HAP-1 (cell line): ENCODE measurements at regions not wholly inside any gene's neighbourhood (a gene's known extent, or its start where the extent isn't known, plus 50 kb on each side); places are given as distances from the start of the nearest gene placed in this dataset.
"Not testable (repeated sequence)": the region's sequence is repeated elsewhere in the genome, so short reads cannot be mapped to it uniquely, and the experiment has no call there.

Source experiments
- DNase-seq, 2 experiments: peaks; one replicate each; pipeline ENCODE4 v3.0.0-alpha.2; 2016 to 2020; ENCODE audit warnings: low spot score in 2 of 2
- H3K27me3 ChIP-seq: fragments of 250-450 bp; sonication (Bioruptor Pico); 2 replicates; pipeline ENCODE4 v1.5.1; 2020; ENCODE audit warnings: low read depth, mild to moderate bottlenecking, moderate library complexity
- H3K36me3 ChIP-seq: fragments of 250-450 bp; sonication (Bioruptor Pico); replicated peaks from 2 replicates; pipeline ENCODE4 v1.5.1; 2020; ENCODE audit warnings: mild to moderate bottlenecking
- H3K4me1 ChIP-seq: fragments of 250-450 bp; sonication (Bioruptor Pico); 2 replicates; pipeline ENCODE4 v1.5.1; 2020; ENCODE audit warnings: mild to moderate bottlenecking
- H3K4me3 ChIP-seq: fragments of 250-450 bp; sonication (Bioruptor Pico); 2 replicates; pipeline ENCODE4 v1.5.1; 2020; ENCODE audit warnings: mild to moderate bottlenecking, moderate library complexity
- H3K9me3 ChIP-seq: fragments of 250-450 bp; sonication (Bioruptor Pico); 2 replicates; pipeline ENCODE4 v1.5.1; 2020; ENCODE audit warnings: mild to moderate bottlenecking, moderate library complexity
- in situ Hi-C: fragments of 300-500 bp; cut with MboI; formaldehyde crosslinking; loops from 3 replicates; pipeline ENCODE4 v1.14.3; 2020; ENCODE audit warnings: low sequenced_read_pairs, inconsistent platforms, mixed read lengths

DNA sequence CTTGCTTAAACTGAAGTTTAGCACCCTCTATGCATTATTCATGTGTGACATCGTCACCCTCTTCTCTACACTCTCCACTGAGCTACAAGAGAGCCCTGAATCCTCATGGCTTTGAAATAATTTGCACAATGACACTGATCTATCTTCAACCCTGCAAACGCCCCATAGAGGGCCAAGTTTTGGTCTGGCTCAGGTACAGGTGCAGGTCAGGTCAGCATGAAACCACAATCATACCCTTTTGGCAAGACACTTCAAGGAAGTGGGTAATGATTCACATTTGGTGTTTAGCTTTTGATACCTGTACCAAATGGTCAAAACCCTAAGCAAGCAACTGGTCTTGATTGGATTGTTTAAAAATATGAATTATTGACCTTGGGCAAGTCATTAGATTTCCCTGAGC, 122.2 kb upstream of the CADM1 start:
- DNase-seq, result no peak
- H3K9me3 ChIP-seq, result no peaks in the 10 kb centered on the region
- H3K4me1 ChIP-seq, result no peaks in the 10 kb centered on the region
- H3K4me3 ChIP-seq, result no peak overlapping the region
- in situ Hi-C loops, result no loop called here
- no peaks in the 10 kb centered on the region for H3K36me3 ChIP-seq
- no peaks in the 10 kb centered on the region for H3K27me3 ChIP-seq

DNA sequence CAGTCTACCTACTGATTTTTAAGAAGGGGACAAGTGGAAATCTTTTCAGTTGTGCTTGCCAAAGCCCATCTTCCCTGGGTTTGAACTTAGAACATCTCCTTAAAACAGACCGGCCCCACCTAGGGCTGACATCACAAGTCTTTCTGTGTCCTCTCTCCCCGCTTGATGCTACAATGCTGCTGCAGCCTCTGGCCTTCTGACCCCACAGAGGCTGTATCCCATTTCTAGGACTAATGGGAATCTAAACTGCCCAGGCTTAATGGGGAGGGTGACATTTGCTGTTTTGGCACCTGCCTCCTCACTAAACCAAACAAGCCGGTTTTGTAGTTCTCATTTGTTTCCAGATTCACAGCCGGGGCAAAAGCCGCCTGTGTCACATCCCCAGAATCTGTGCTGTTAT, 121.3 kb upstream of the CADM1 start:
- H3K36me3 ChIP-seq, result no peaks in the 10 kb centered on the region
- no peak overlapping the region for H3K4me3 ChIP-seq
- no peaks in the 10 kb centered on the region for H3K27me3 ChIP-seq
- in situ Hi-C loops, result no loop called here
- H3K4me1 ChIP-seq, result no peaks in the 10 kb centered on the region
- no peaks in the 10 kb centered on the region for H3K9me3 ChIP-seq
- no peak for DNase-seq

DNA sequence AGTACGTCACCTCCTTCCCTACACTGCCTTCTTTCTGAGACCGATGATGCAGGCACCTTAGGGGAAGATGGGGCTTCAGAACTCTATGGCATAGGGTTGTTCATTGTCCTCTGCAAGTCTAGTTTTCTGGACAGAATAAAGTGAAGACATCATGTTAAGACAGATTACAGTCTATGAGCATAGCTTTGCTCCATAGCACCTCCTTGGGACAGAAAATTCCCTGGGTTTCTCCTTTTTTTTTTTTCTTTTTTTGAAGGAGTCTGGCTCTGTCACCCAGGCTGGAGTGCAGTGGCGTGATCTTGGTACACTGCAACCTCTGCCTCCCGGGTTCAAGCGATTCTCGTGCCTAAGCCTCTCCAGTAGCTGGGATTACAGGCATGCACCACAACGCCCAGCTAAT, 119.8 kb upstream of the CADM1 start:
- Histone ChIP-seq H3K36me3 (no peaks in the 10 kb centered on the region), H3K4me3 (no peak overlapping the region), H3K9me3 (no peaks in the 10 kb centered on the region), H3K27me3 (no peaks in the 10 kb centered on the region), H3K4me1 (no peaks in the 10 kb centered on the region)
- in situ Hi-C loops, result no loop called here
- no peak for DNase-seq

DNA sequence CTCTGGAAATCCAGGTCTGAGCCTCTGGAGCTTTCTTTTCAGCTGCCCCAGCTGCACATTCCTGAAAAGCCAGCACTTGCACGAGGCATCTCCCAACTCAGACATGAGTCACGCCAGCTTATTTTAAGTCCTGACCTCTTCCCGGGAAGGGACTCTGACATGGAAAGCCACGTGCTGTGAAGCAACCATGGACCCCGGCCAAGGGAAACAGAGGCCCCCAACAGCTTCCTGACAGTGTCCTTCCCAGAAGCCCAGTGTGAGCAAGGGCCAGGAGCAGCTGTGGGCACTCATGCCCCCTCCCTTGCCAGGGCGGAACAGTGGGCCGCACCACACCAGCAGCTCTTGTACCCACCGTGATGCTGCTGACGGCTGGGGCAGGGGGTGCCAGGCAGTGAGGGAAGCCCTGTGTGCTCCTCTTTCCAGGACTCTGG, 118.8 kb upstream of the CADM1 start:
- no peak for DNase-seq
- in situ Hi-C loops, result no loop called here
- Histone ChIP-seq H3K36me3 (no peaks in the 10 kb centered on the region), H3K27me3 (no peaks in the 10 kb centered on the region), H3K4me1 (no peaks in the 10 kb centered on the region), H3K9me3 (no peaks in the 10 kb centered on the region), H3K4me3 (no peak overlapping the region)

DNA sequence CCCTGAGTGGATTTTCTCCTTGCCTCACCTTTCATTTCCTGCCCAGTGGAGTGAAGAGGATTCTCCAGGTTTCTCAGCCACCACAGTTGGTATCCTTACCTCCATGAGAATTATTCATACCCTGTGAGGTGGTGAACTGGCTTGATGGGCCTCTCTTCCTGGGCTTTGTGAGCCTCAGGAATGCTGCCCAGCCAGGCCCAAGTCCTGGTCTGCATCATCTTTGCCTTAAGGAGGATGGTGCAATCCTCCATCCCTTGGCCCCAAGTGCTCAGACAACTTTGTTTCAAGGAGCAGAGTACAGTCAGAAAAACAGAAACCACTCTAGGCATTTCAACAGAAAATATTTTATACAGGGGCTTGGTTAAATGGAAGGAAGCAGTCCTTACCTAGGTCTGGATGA, 114.2 kb upstream of the CADM1 start:
- Histone ChIP-seq H3K9me3 (no peaks in the 10 kb centered on the region), H3K36me3 (no peaks in the 10 kb centered on the region), H3K4me1 (no peaks in the 10 kb centered on the region), H3K4me3 (no peak overlapping the region), H3K27me3 (no peaks in the 10 kb centered on the region)
- in situ Hi-C loops, result no loop called here
- no peak for DNase-seq

DNA sequence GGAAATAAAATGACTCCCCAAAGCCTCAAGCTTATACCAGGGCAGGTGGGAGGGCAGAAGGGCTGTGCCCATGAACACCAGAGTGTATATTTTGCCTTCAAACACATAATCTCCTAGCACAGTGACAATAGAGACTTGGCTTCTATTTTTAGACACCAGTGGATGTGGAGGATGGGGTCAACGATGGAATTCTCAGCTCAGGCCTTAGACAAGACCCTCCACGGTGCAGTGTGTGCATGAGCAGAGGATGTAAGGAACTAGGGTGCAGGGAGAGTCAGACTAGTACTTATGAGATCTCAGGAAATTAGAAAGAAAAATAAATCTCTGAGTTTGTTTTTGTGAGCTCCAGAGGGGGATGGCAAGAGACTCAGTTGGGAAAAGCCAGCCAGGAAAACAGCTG, 113.6 kb upstream of the CADM1 start:
- Histone ChIP-seq H3K27me3 (no peaks in the 10 kb centered on the region), H3K9me3 (no peaks in the 10 kb centered on the region), H3K36me3 (no peaks in the 10 kb centered on the region), H3K4me1 (no peaks in the 10 kb centered on the region), H3K4me3 (no peak overlapping the region)
- DNase-seq, result no peak
- in situ Hi-C loops, result no loop called here

DNA sequence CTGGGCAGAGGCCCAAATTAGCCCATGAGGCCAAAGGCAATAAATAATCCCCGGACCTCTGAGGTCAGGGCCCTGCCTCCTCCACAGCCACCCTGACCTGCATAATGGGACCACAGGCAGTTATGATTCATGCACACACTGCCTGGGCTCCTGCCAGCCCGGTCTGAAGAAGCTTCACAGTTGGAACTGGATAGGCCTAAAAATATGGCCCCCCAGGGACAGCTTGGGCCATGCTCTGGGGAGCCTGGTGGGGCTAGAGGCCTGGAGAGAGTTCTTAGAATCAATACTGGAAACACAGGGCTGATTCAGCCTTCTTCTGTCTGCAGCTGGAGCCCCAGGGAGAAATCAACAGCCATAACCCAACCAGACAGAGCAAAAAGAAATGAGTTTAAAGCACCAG, 112.8 kb upstream of the CADM1 start:
- Histone ChIP-seq H3K4me1 (no peaks in the 10 kb centered on the region), H3K9me3 (no peaks in the 10 kb centered on the region), H3K36me3 (no peaks in the 10 kb centered on the region), H3K4me3 (no peak overlapping the region), H3K27me3 (no peaks in the 10 kb centered on the region)
- DNase-seq, result no peak
- in situ Hi-C loops, result no loop called here

DNA sequence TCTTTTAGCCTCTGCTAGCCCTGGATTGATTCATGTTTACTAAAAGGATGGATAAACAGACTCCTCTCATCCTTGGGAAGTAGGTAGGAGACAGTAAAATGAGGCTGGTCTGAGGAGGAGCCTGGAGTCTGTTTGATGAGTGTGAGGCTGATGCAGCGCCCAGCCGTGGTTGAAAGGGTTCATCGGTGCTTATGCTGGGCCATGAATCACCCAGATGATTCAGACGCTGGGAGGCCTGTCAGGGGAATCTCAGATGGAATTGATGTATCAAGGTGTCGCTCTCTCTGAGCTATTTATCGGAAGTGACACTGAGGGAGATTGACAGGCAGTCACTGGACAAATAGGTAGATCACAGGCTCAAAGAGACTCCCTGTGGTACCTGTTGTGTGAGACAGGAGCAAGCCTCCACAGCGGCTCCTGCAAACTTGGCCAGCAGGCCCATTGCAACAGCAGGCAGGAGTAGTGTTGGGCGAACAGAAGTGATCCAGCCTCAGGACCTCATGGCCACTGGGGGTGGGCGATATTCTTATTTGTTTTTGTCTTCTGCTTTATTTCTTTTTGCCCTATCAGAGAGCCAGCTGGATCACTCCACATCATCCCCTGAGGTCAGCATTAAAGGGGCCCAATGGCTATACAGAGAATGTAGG, 109.9 kb upstream of the CADM1 start:
- in situ Hi-C loops, result no loop called here
- no peak for DNase-seq
- H3K9me3 ChIP-seq, result no peaks in the 10 kb centered on the region
- H3K4me3 ChIP-seq, result no peak overlapping the region
- no peaks in the 10 kb centered on the region for H3K36me3 ChIP-seq
- H3K4me1 ChIP-seq, result no peaks in the 10 kb centered on the region
- H3K27me3 ChIP-seq, result no peaks in the 10 kb centered on the region

DNA sequence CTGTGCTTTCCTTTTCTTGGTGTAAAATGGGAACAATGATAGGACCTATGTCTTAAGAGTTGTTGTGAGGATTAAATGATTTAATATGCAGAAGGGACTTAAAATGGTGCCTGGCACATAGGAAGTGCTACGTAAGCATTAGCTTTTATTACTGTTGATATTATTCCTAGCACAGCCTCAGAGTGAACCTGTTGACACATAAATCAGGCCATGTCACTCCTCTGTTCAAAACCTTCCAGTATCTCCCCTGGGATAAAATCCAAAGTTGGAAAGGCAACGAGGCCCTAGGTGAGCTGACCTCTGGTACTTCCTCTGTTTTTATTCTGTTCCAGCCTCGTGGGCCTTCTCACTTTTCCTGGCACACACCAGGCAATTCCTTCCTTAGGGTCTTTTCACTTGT, 108.8 kb upstream of the CADM1 start:
- no peak overlapping the region for H3K4me3 ChIP-seq
- no peaks in the 10 kb centered on the region for H3K36me3 ChIP-seq
- no peak for DNase-seq
- H3K9me3 ChIP-seq, result no peaks in the 10 kb centered on the region
- in situ Hi-C loops, result no loop called here
- no peaks in the 10 kb centered on the region for H3K27me3 ChIP-seq
- H3K4me1 ChIP-seq, result no peaks in the 10 kb centered on the region

DNA sequence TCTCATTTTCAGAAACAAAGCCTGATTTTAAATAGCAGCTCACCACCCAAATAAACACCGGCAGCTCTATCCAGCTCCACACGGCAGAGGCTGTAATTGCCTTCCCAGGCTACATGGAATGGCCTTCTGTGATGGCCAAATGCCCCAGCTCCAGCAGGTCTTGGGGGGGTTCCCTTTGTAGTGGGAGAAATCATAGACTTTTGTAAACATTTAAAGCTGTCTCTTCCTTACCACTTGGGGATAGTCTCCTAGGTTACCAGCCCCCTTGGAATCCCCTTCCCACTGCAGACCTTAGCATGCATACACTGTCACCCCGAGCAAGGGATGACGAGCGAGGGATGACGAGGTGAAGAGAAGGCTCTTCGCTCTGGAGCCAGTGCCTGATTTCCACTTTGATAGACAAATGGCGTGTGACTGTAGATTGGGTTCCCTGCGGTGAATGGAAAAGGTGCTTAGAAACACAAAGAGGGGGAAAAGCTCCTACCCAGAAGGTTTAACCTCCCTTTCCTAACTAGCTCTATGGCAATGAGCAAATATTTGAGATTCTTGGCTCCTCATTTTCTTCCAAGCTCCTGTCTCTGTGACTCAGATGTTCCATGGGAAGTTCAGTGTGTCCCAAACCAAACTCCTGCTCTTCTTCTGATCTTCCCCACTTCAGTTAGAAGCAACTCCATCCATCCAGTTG, 108.0 kb upstream of the CADM1 start:
- Histone ChIP-seq H3K36me3 (no peaks in the 10 kb centered on the region), H3K4me1 (no peaks in the 10 kb centered on the region), H3K27me3 (no peaks in the 10 kb centered on the region), H3K4me3 (no peak overlapping the region), H3K9me3 (no peaks in the 10 kb centered on the region)
- no peak for DNase-seq
- in situ Hi-C loops, result no loop called here

DNA sequence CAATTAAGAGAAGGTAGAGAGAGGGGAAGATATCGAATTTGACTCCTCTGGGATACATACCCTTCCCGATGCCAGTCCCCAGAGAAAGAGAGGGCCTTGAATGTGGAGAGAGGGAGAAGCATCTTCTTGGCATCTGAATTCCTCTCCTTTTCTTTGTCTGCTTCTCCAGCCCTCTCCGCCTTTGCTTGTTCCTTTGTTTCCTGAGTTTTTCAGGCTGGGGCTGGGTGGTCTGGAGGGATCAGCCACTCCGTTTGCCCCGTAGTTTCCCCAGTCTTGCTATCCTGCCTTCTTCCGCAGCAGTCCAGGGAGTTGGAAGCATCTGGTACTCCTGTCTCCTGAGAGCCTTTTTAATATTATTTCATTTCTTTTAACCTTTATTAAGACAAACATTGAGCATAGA, 107.1 kb upstream of the CADM1 start:
- no peaks in the 10 kb centered on the region for H3K9me3 ChIP-seq
- H3K4me1 ChIP-seq, result no peaks in the 10 kb centered on the region
- H3K36me3 ChIP-seq, result no peaks in the 10 kb centered on the region
- H3K4me3 ChIP-seq, result no peak overlapping the region
- no peak for DNase-seq
- H3K27me3 ChIP-seq, result no peaks in the 10 kb centered on the region
- in situ Hi-C loops, result no loop called here

DNA sequence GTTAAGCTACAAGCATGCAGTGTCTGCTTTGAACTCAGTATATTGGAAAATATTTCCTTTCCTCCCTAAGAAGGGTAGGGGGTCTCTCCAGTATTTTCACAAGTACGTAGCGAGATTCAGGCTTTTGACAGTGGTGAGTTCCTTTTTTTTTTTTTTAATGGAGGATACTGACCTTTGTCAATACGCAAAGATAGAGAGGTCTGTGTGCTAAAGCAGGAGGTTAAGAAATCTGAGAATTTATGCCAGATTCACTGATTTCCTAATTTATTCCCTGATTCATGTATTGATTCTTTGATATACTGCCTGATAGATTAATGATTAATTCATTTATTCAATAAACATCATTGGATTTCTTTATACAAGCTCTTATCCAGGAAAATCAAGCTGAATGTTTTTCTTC, 106.7 kb upstream of the CADM1 start:
- H3K4me1 ChIP-seq, result no peaks in the 10 kb centered on the region
- no peaks in the 10 kb centered on the region for H3K36me3 ChIP-seq
- DNase-seq, result no peak
- H3K27me3 ChIP-seq, result no peaks in the 10 kb centered on the region
- H3K4me3 ChIP-seq, result no peak overlapping the region
- in situ Hi-C loops, result no loop called here
- no peaks in the 10 kb centered on the region for H3K9me3 ChIP-seq

DNA sequence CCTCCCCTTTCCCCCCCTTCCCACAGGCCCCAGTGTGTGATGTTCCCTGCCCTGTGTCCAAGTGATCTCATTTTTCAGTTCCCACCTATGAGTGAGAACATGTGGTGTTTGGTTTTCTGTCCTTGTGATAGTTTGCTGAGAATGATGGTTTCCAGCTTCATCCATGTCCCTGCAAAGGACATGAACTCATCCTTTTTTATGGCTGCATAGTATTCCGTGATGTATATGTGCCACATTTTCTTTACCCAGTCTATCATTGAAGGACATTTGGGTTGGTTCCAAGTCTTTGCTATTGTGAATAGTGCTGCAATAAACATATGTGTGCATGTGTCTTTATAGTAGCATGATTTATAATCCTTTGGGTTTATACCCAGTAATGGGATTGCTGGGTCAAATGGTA, 106.0 kb upstream of the CADM1 start:
- H3K4me1 ChIP-seq, H3K9me3 ChIP-seq, in situ Hi-C loops, H3K4me3 ChIP-seq, DNase-seq, H3K27me3 ChIP-seq, H3K36me3 ChIP-seq: not testable (repeated sequence)

DNA sequence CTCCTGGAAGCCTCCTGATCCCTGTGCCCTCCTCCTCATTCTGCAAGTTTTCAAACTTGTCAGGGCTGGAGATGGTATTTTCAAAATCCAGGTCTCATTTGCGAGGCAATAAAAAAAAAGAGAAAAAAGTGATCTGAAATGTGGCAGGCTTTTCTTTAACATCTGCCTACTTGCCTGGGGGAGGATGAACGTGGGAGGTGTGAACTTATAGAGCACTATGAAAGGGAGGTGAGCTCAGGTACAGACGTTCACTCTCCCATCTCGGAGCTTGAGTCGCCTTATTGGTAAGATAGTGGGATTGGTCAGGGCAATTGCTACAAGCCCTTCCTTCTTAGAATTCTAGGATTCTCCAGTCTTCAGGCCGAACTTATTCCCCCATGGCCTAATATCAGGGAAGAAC, 104.8 kb upstream of the CADM1 start:
- DNase-seq, result no peak
- in situ Hi-C loops, result no loop called here

More for the DNA sequence above, 104.8 kb upstream of the CADM1 start:
- Histone ChIP-seq H3K27me3 (no peaks in the 10 kb centered on the region), H3K9me3 (no peaks in the 10 kb centered on the region), H3K4me1 (no peaks in the 10 kb centered on the region), H3K4me3 (no peak overlapping the region), H3K36me3 (no peaks in the 10 kb centered on the region)
